HTR-8/SVneo (cell line): ENCODE measurements at regions not wholly inside any gene's neighbourhood (a gene's known extent, or its start where the extent isn't known, plus 50 kb on each side); places are given as distances from the start of the nearest gene placed in this dataset.

ENCODE experiments used
- DNase-seq: peaks from one replicate; pipeline ENCODE4 v3.0.0; 2011; ENCODE audit warnings: low spot score, mixed read lengths; ENCODE audit not compliant: insufficient read length
- FAIRE-seq: peaks from 2 replicates; lab custom pipeline; 2011; peaks lifted over from hg19 to GRCh38; lab: Jason Lieb, UNC

- DNase-seq: no peak
- FAIRE-seq: no peak
Measured at GRCh38 chr13:80137994-80138393, 202.9 kb downstream of the SPRY2 start.

GRCh38 chr13:80134346-80134745 lies 206.6 kb downstream of the SPRY2 start:
- FAIRE-seq: no peak
- DNase-seq: no peak

GRCh38 chr13:80133631-80134261 lies 207.2 kb downstream of the SPRY2 start:
- FAIRE-seq (no peak), DNase-seq (no peak)

GRCh38 chr13:80132741-80133601 lies 208.0 kb downstream of the SPRY2 start:
- DNase-seq: peak; percentile 13
- FAIRE-seq: peak; percentile 36

- no peak for FAIRE-seq
- DNase-seq: peak; percentile 21
Measured at GRCh38 chr13:80131204-80131603, 209.7 kb downstream of the SPRY2 start.

GRCh38 chr13:80126389-80127068 lies 214.4 kb downstream of the SPRY2 start:
- FAIRE-seq: no peak
- no peak for DNase-seq

- DNase-seq (no peak), FAIRE-seq (no peak)
Measured at GRCh38 chr13:80123945-80124344, 217.0 kb downstream of the SPRY2 start.

GRCh38 chr13:80121038-80121437 lies 219.9 kb downstream of the SPRY2 start:
- no peak for FAIRE-seq
- no peak for DNase-seq

GRCh38 chr13:80118506-80118905 lies 222.4 kb downstream of the SPRY2 start:
- DNase-seq: no peak
- FAIRE-seq: no peak

- FAIRE-seq (no peak), DNase-seq (no peak)
Measured at GRCh38 chr13:80118099-80118498, 222.8 kb downstream of the SPRY2 start.

GRCh38 chr13:80117515-80117914 lies 223.4 kb downstream of the SPRY2 start:
- DNase-seq: no peak
- FAIRE-seq: no peak

GRCh38 chr13:80116107-80116506 lies 224.8 kb downstream of the SPRY2 start:
- FAIRE-seq (no peak), DNase-seq (no peak)

- FAIRE-seq (no peak), DNase-seq (no peak)
Measured at GRCh38 chr13:80115616-80116015, 225.3 kb downstream of the SPRY2 start.

- DNase-seq (no peak), FAIRE-seq (no peak)
Measured at GRCh38 chr13:80113714-80114454, 227.0 kb downstream of the SPRY2 start.

GRCh38 chr13:80109303-80109702 lies 231.6 kb downstream of the SPRY2 start:
- FAIRE-seq: no peak
- DNase-seq: no peak

- FAIRE-seq (no peak), DNase-seq (no peak)
Measured at GRCh38 chr13:80105350-80105749, 235.6 kb downstream of the SPRY2 start.

GRCh38 chr13:80101040-80101439 lies 239.9 kb downstream of the SPRY2 start:
- FAIRE-seq (no peak), DNase-seq (no peak)

- no peak for DNase-seq
- FAIRE-seq: no peak
Measured at GRCh38 chr13:80100636-80101035, 240.3 kb downstream of the SPRY2 start.

GRCh38 chr13:80097561-80097960 lies 243.4 kb downstream of the SPRY2 start:
- no peak for FAIRE-seq
- DNase-seq: no peak

GRCh38 chr13:80096383-80096782 lies 244.5 kb downstream of the SPRY2 start:
- no peak for DNase-seq
- no peak for FAIRE-seq
